HG03108 (cell line): ENCODE measurements at regions not wholly inside any gene's neighbourhood (a gene's known extent, or its start where the extent isn't known, plus 50 kb on each side); places are given as distances from the start of the nearest gene placed in this dataset.
"Not testable (repeated sequence)": the region's sequence is repeated elsewhere in the genome, so short reads cannot be mapped to it uniquely, and the experiment has no call there.

ENCODE experiments used
- ATAC-seq: cut with Tn5 transposase; IDR thresholded peaks from one replicate; pipeline ENCODE4 v1.9.1; 2021; ENCODE audit warnings: moderate library complexity; ENCODE audit not compliant: unreplicated experiment

DNA sequence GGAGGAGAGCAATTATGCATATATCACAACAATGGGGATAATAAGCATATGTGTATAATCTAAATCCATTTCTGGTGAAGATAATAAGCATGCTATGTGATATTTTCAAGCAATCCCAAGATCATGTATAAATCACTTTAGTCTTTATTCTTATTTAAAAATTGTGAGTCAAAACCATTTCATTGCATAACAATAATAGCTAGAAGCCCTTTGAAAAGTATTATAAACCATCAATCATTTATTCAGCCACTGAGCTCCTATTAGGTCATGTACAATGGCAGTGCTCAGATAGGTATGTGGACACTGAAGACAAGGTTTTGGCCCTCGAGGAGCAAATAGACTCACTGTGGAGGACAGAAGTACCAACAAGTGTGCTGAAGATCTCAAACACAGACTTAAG is 113.1 kb downstream of the CDCA7 start:
- ATAC-seq, result no peak

- ATAC-seq, result no peak
Measured at GRCh38 chr2:173468266-173468793, 113.7 kb downstream of the CDCA7 start.

- ATAC-seq, result no peak
Measured at GRCh38 chr2:173472112-173472511, 117.4 kb downstream of the CDCA7 start.

DNA sequence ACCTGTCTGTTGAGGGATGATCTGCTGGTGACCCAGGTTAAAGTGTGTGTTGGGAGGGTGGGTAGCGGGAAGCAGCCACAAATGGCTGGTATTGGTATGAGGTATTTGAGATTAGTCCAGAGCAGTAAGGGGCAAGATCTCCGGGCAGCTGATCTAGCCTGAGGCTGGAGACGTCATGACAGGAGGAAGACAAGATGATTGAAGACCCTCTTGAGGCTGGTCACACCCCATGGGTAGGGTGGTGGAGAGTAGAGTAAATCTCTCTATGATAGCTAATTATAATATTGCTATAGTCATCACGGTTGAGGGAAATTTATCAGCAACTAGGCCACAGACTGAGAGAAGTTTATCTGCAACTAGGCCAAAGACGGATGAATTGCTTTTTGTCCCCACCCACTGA is 128.5 kb downstream of the CDCA7 start:
- ATAC-seq, result no peak

DNA sequence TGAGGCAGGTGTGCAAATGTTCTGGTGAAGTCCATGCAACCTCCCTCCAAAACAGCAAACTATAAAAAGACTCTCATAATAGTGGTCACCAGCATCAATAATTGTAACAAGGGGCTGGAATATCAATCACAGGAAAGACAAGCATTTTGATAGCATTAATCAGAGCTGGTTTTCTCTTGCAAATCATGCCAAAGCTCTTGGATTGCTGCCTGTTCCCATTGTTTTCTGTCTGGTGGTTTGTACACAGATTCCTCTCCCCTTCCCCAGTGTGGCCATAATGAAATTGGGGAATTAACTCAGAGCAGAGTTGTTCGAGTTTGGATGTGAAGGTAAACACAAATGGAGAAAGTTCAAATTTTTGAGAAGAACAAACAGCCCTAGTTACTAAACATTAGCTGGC is 134.2 kb downstream of the CDCA7 start:
- no peak for ATAC-seq

- no peak for ATAC-seq
Measured at GRCh38 chr2:173491418-173491817, 136.7 kb downstream of the CDCA7 start.

DNA sequence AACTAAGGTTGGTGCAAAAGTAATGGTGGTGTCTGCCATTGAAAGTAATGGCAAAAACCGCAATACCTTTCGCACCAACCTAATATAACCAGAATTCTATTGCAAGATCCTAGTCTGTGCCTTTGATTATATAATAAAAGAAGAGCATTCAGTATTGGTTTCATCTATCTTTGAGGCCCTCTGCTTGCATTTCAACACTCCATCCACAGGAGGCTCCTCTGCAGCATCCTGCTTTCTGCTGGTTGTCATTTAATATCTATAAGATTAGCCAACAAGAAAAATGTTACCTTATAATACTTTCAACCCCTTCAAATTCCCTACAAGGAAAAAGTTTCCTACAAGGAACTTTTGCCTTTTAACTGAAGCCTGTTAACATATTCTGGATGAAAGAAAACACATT is 139.2 kb downstream of the CDCA7 start:
- no peak for ATAC-seq

- ATAC-seq, result no peak
Measured at GRCh38 chr2:173496746-173497145, 142.1 kb downstream of the CDCA7 start.

- no peak for ATAC-seq
Measured at GRCh38 chr2:173500953-173501352, 146.3 kb downstream of the CDCA7 start.

DNA sequence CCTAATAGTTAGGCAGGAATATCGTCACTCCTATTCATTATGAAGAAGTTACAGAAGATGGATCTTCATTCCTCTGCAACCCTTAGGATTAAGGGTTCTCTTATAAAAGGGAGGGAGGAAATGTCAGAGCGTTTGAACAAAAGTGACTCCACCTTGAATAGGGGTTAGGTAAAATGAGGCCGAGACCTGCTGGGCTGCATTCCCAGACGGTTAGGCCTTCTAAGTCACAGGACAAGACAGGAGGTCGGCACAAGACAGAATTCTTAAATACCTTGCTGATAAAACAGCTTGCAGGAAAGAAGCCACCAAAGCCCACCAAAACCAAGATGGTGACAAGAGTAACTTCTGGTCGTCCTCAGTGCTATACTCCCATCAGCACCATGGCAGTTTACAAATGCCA is 147.6 kb downstream of the CDCA7 start:
- ATAC-seq, result no peak

GRCh38 chr2:173511357-173511756 is 156.7 kb downstream of the CDCA7 start:
- no peak for ATAC-seq

DNA sequence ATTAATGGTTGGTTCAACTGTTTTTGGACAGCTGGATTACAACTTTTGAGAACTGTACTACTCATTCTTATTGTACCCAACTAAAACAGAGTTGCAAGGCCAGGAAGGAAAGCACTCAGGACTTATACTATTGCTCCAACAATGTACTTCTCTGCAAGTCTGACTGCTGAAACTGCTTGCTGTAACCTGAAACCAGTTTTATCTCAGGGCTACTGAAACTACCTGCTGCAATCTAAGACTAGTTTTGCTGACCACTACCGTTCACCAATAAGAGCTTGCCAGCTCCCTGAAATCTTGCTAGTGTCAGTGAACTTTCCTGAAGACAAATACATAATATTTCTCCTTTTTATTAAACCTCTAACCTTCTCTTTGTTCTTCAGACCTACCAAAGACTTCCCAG is 157.3 kb downstream of the CDCA7 start:
- ATAC-seq, result no peak

- ATAC-seq, result no peak
Measured at GRCh38 chr2:173513107-173513727, 158.5 kb downstream of the CDCA7 start.

DNA sequence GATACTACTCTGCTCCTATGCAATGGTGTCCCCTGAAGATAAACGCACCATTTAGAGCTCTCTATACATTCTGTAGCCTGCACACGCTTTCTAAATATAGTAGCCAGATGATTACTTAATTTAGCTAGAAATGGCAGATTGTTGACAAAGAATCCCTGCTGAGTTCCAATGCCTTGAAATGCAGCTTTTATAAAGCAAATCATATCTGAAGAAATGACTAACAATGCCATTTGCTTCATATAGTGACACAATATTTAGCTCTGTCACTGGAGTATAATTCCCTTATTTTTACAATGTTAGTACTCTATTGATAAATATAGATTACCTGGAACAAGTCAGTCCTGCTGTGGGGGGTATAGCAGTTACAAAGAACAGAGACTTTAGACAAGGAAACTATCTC is 166.2 kb downstream of the CDCA7 start:
- no peak for ATAC-seq

DNA sequence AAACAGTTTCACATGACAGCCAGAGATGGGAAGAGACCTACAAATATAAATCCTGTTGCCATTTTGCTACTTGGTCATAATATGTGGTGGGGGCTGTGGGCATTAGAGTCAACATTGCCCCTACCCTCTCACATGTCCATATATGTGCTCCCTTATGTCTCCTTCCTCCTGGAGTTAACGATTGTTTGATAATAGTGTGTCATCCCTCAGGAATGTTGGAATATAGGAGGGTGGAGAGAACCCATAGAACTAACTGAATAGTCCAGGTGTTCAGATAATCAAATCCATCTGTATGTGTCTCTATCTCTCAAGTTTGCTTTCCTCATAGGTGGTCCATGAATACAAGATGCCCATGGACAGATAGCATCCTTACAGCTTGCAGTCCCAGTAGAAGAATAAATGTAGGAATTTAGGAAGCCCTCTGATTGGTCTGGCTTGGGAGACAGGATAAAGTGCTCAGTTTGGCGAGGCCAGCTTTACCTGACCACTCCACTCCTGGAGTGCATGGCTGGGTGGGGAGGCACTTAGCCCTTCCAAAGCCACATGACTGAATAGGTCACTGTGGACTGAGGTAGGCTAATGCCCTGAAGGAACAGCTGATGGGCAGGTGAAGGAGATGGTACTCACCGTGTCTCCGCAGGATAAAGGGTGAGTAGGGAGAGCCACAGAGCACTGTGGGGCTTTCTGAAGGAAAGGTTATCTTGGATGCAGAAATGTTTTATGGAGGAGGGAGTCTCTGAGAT is 166.9 kb downstream of the CDCA7 start:
- ATAC-seq, result no peak

GRCh38 chr2:173523497-173523896 is 168.8 kb downstream of the CDCA7 start:
- no peak for ATAC-seq

GRCh38 chr2:173524256-173524955 is 169.7 kb downstream of the CDCA7 start:
- ATAC-seq, result no peak

GRCh38 chr2:173532732-173533531 is 178.3 kb downstream of the CDCA7 start:
- not testable (repeated sequence) for ATAC-seq

- ATAC-seq, result no peak
Measured at GRCh38 chr2:173537694-173538093, 183.0 kb downstream of the CDCA7 start.

DNA sequence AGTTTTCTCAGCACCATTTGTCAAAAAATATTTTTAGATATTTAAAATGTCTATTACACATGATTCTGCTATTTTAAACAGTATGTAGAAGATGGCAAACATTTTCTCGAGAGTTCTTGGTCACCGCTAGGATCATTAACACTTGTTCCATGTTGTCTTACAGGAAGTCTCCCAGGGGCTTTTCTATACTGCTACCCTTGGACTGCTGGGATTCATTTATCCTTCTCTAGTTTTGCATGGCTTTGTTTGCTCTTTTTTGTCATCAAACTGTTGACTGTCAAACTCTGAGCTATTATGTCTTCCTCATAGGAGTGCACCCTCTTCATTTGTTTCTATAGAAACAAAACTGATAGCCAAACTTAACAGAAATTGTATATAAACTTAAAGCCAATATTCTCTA is 184.9 kb downstream of the CDCA7 start:
- no peak for ATAC-seq
